ENCODE measurements at regions not wholly inside any gene's neighbourhood (a gene's known extent, or its start where the extent isn't known, plus 50 kb on each side); places are given as distances from the start of the nearest gene placed in this dataset.

- H3K4me1 ChIP-seq, result no peaks in the 10 kb centered on the region
- no peak overlapping the region for H3K27ac ChIP-seq
- no peaks in the 10 kb centered on the region for H3K27me3 ChIP-seq
- no peak for TF ChIP-seq POLR2A (IDR thresholded peaks at IDR 0.05)
- TF ChIP-seq, protein P1, sequence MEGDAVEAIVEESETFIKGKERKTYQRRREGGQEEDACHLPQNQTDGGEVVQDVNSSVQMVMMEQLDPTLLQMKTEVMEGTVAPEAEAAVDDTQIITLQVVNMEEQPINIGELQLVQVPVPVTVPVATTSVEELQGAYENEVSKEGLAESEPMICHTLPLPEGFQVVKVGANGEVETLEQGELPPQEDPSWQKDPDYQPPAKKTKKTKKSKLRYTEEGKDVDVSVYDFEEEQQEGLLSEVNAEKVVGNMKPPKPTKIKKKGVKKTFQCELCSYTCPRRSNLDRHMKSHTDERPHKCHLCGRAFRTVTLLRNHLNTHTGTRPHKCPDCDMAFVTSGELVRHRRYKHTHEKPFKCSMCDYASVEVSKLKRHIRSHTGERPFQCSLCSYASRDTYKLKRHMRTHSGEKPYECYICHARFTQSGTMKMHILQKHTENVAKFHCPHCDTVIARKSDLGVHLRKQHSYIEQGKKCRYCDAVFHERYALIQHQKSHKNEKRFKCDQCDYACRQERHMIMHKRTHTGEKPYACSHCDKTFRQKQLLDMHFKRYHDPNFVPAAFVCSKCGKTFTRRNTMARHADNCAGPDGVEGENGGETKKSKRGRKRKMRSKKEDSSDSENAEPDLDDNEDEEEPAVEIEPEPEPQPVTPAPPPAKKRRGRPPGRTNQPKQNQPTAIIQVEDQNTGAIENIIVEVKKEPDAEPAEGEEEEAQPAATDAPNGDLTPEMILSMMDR (IDR thresholded peaks at IDR 0.05), result no peak
- intact Hi-C loops (cut with DNase I), result no loop called here
- DNase-seq (no peak), ATAC-seq (no peak)
- H3K36me3 ChIP-seq (replicated peaks in 1 of 2; ENCODE audit: insufficient read depth in 1 of 2, low read depth in 2 of 2), result no peaks in the 10 kb centered on the region
- no peaks in the 10 kb centered on the region for H3K9me3 ChIP-seq
- no peak overlapping the region for H3K4me3 ChIP-seq
Observed at GRCh38 chr13:64300239-64300638, 2884.6 kb upstream of the PCDH20 start.

- H3K27ac ChIP-seq, result no peak overlapping the region
- H3K4me1 ChIP-seq, result no peaks in the 10 kb centered on the region
- no peaks in the 10 kb centered on the region for H3K9me3 ChIP-seq
- no peaks in the 10 kb centered on the region for H3K36me3 ChIP-seq (replicated peaks in 1 of 2; ENCODE audit: insufficient read depth in 1 of 2, low read depth in 2 of 2)
- TF ChIP-seq POLR2A (IDR thresholded peaks at IDR 0.05), result no peak
- TF ChIP-seq, protein P1 (IDR thresholded peaks at IDR 0.05), result no peak
- no peak for ATAC-seq
- intact Hi-C loops (cut with DNase I), result no loop called here
- no peak for DNase-seq
- H3K27me3 ChIP-seq, result no peaks in the 10 kb centered on the region
- H3K4me3 ChIP-seq, result no peak overlapping the region
Observed at GRCh38 chr13:64293923-64294322, 2878.3 kb upstream of the PCDH20 start.

- WGBS, 2 donors, result 62 to 66% methylated on average over 3 of the region's 3 CpGs
Observed at GRCh38 chr13:64289702-64290101, 2874.1 kb upstream of the PCDH20 start.

DNA sequence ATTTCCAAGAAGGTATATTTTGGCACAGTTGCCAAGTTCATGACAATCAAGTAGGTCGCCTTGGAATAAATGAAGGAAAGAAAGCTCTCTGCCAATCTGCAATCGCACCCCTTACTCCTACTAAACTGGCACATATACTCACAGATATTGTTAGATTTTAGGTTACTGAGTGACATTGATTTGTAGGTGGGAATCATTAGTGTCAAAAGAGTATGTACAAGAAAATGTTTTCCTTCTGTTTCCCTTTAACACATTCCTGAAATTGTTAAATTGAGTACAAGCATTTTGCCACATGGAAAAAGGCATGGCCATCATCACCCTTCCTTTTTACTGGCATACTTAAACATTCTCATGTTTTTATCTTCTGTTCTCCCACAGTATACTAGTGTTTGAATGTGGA is 2868.3 kb upstream of the PCDH20 start:
- Histone ChIP-seq H3K9me3 (no peaks in the 10 kb centered on the region), H3K4me1 (no peaks in the 10 kb centered on the region), H3K27me3 (no peaks in the 10 kb centered on the region), H3K36me3 (replicated peaks in 1 of 2; ENCODE audit: insufficient read depth in 1 of 2, low read depth in 2 of 2) (no peaks in the 10 kb centered on the region), H3K4me3 (no peak overlapping the region), H3K27ac (no peak overlapping the region)
- no peak for DNase-seq
- intact Hi-C loops (cut with DNase I), result no loop called here
- TF ChIP-seq, protein P1 (IDR thresholded peaks at IDR 0.05), result no peak
- TF ChIP-seq POLR2A (IDR thresholded peaks at IDR 0.05), result no peak
- whole genome bisulfite sequencing, 2 donors, result 63 to 72% methylated on average over 2 of the region's 2 CpGs
- no peak for ATAC-seq

More at GRCh38 chr13:64289702-64290101, 2874.1 kb upstream of the PCDH20 start:
- Histone ChIP-seq H3K36me3 (replicated peaks in 1 of 2; ENCODE audit: insufficient read depth in 1 of 2, low read depth in 2 of 2) (no peaks in the 10 kb centered on the region), H3K9me3 (no peaks in the 10 kb centered on the region), H3K4me1 (no peaks in the 10 kb centered on the region), H3K4me3 (no peak overlapping the region), H3K27me3 (no peaks in the 10 kb centered on the region), H3K27ac (no peak overlapping the region)
- DNase-seq (no peak), ATAC-seq (no peak)
- TF ChIP-seq POLR2A (IDR thresholded peaks at IDR 0.05), result no peak
- TF ChIP-seq, protein P1 (IDR thresholded peaks at IDR 0.05), result no peak
- intact Hi-C loops (cut with DNase I), result no loop called here

GRCh38 chr13:64278493-64278892 is 2862.8 kb upstream of the PCDH20 start:
- Histone ChIP-seq H3K4me1 (no peaks in the 10 kb centered on the region), H3K4me3 (no peak overlapping the region), H3K27me3 (no peaks in the 10 kb centered on the region), H3K9me3 (no peaks in the 10 kb centered on the region), H3K36me3 (replicated peaks in 1 of 2; ENCODE audit: insufficient read depth in 1 of 2, low read depth in 2 of 2) (no peaks in the 10 kb centered on the region), H3K27ac (no peak overlapping the region)
- ATAC-seq, result no peak
- 50 to 61% methylated on average over 5 of the region's 5 CpGs for WGBS, 2 donors
- DNase-seq, result no peak
- intact Hi-C loops (cut with DNase I), result no loop called here
- no peak for TF ChIP-seq POLR2A (IDR thresholded peaks at IDR 0.05)
- TF ChIP-seq, protein P1 (IDR thresholded peaks at IDR 0.05), result no peak
